Fibroblast of lung (primary cell): ENCODE measurements at regions not wholly inside any gene's neighbourhood (a gene's known extent, or its start where the extent isn't known, plus 50 kb on each side); places are given as distances from the start of the nearest gene placed in this dataset.

Experiments used
- DNase-seq, 2 donors: peaks; one replicate each; pipeline versions ENCODE4 v3.0.0 to v3.0.0-alpha.2; 2010; ENCODE audit warnings: low read depth in 2 of 2
- H2AFZ ChIP-seq: 2 replicates; pipeline ENCODE4 v1.5.1; 2012; ENCODE audit warnings: low read length, control low read depth, inconsistent platforms
- H3K27ac ChIP-seq: 2 replicates; pipeline ENCODE4 v1.5.1; 2011; ENCODE audit warnings: low read length, control low read depth; ENCODE audit not compliant: insufficient read depth
- H3K27me3 ChIP-seq: 2 replicates; pipeline ENCODE4 v1.5.1; 2011; ENCODE audit warnings: mild to moderate bottlenecking, low read length; ENCODE audit not compliant: control insufficient read depth, insufficient read depth
- H3K36me3 ChIP-seq: 2 replicates; pipeline ENCODE4 v1.5.1; 2011; ENCODE audit warnings: low read length; ENCODE audit not compliant: control insufficient read depth, insufficient read depth
- H3K4me1 ChIP-seq: 2 replicates; pipeline ENCODE4 v1.5.1; 2011; ENCODE audit warnings: low read length; ENCODE audit not compliant: control insufficient read depth, insufficient read depth; ENCODE audit errors: extremely low read depth
- H3K4me2 ChIP-seq: 2 replicates; pipeline ENCODE4 v1.5.1; 2011; ENCODE audit warnings: low read length, control low read depth; ENCODE audit not compliant: insufficient read depth; ENCODE audit errors: extremely low read depth
- H3K4me3 ChIP-seq, 4 experiments: fragments of 200-600 bp in 1 of 4; sonication (generic) in 1 of 4; replicated peaks in 1 of 4; 2 replicates each; pipeline ENCODE4 v1.5.1; 2011 to 2016; ENCODE audit warnings: low read length in 4 of 4, low read depth in 3 of 4, mild to moderate bottlenecking in 3 of 4, control low read depth in 2 of 4, inconsistent platforms in 1 of 4, mixed read lengths in 1 of 4; ENCODE audit not compliant: insufficient read depth in 1 of 4; ENCODE audit errors: control extremely low read depth in 1 of 4
- H3K79me2 ChIP-seq: 2 replicates; pipeline ENCODE4 v1.5.1; 2012; ENCODE audit warnings: mild to moderate bottlenecking, low read length, inconsistent platforms; ENCODE audit not compliant: control insufficient read depth, insufficient read depth
- H3K9ac ChIP-seq: 2 replicates; pipeline ENCODE4 v1.5.1; 2011; ENCODE audit warnings: mild to moderate bottlenecking, low read length, control low read depth; ENCODE audit not compliant: insufficient read depth
- H3K9me3 ChIP-seq: 2 replicates; pipeline ENCODE4 v1.5.1; 2012; ENCODE audit warnings: low read depth, low read length; ENCODE audit not compliant: control insufficient read depth, insufficient read depth
- H4K20me1 ChIP-seq: 2 replicates; pipeline ENCODE4 v1.5.1; 2011; ENCODE audit warnings: low read length; ENCODE audit not compliant: control insufficient read depth, insufficient read depth; ENCODE audit errors: extremely low read depth
- CTCF ChIP-seq, 2 donors: IDR thresholded peaks in 1 of 2; conservative IDR thresholded peaks in 1 of 2; 1 replicate in 1 of 2; 2 replicates in 1 of 2; pipeline ENCODE4 v1.5.1; 2011 to 2012; ENCODE audit warnings: low read length in 2 of 2, control low read depth in 1 of 2, inconsistent platforms in 1 of 2, low read depth in 1 of 2, mild to moderate bottlenecking in 1 of 2
- EZH2 ChIP-seq: IDR thresholded peaks from 2 replicates; pipeline ENCODE4 v1.5.1; 2012; ENCODE audit warnings: low read length, control low read depth, mild to moderate bottlenecking; ENCODE audit errors: missing control alignments

GRCh38 chr7:4450483-4450882 is 231.6 kb upstream of the FOXK1 start:
- Histone ChIP-seq H3K4me3 (no peak overlapping the region), H3K27ac (no peak overlapping the region), H3K4me1 (no peaks in the 10 kb centered on the region), H3K36me3 (no peaks in the 10 kb centered on the region), H3K27me3 (no peaks in the 10 kb centered on the region), H3K9ac (no peak overlapping the region), H2AFZ (no peak overlapping the region), H3K4me2 (no peak overlapping the region), H3K79me2 (no peaks in the 10 kb centered on the region), H3K9me3 (no peaks in the 10 kb centered on the region), H4K20me1 (no peaks in the 10 kb centered on the region)
- no peak for DNase-seq
- TF ChIP-seq EZH2 = no peak
- TF ChIP-seq CTCF (conservative IDR thresholded peaks at IDR 0.05 in 1 of 2, IDR thresholded peaks at IDR 0.05 in 1 of 2; ENCODE audit: low read depth in 1 of 2, low read length in 2 of 2) = no peak

GRCh38 chr7:4460597-4460996 is 221.5 kb upstream of the FOXK1 start:
- H3K79me2 ChIP-seq = no peaks in the 10 kb centered on the region
- TF ChIP-seq CTCF (conservative IDR thresholded peaks at IDR 0.05 in 1 of 2, IDR thresholded peaks at IDR 0.05 in 1 of 2; ENCODE audit: low read depth in 1 of 2, low read length in 2 of 2) (no peak), EZH2 (no peak)
- H4K20me1 ChIP-seq = no peaks in the 10 kb centered on the region
- H3K27me3 ChIP-seq = no peaks in the 10 kb centered on the region
- no peaks in the 10 kb centered on the region for H3K36me3 ChIP-seq
- DNase-seq = no peak
- no peak overlapping the region for H2AFZ ChIP-seq
- no peak overlapping the region for H3K4me2 ChIP-seq
- H3K9me3 ChIP-seq = no peaks in the 10 kb centered on the region
- no peak overlapping the region for H3K27ac ChIP-seq
- H3K9ac ChIP-seq = no peak overlapping the region
- H3K4me3 ChIP-seq = no peak overlapping the region
- no peaks in the 10 kb centered on the region for H3K4me1 ChIP-seq

GRCh38 chr7:4461531-4461930 is 220.6 kb upstream of the FOXK1 start:
- Histone ChIP-seq H3K79me2 (no peaks in the 10 kb centered on the region), H3K9ac (no peak overlapping the region), H3K27me3 (no peaks in the 10 kb centered on the region), H3K36me3 (no peaks in the 10 kb centered on the region), H2AFZ (no peak overlapping the region), H3K4me3 (no peak overlapping the region), H3K4me2 (no peak overlapping the region), H3K4me1 (no peaks in the 10 kb centered on the region), H4K20me1 (no peaks in the 10 kb centered on the region), H3K9me3 (no peaks in the 10 kb centered on the region), H3K27ac (no peak overlapping the region)
- no peak for TF ChIP-seq EZH2
- no peak for TF ChIP-seq CTCF (conservative IDR thresholded peaks at IDR 0.05 in 1 of 2, IDR thresholded peaks at IDR 0.05 in 1 of 2; ENCODE audit: low read depth in 1 of 2, low read length in 2 of 2)
- no peak for DNase-seq
